A549 (cell line): ENCODE measurements at regions not wholly inside any gene's neighbourhood (a gene's known extent, or its start where the extent isn't known, plus 50 kb on each side); places are given as distances from the start of the nearest gene placed in this dataset.

Source experiments
- ATAC-seq, 2 experiments: fragments of 200-7000 bp in 1 of 2; fragments of >200 bp in 1 of 2; cut with Nextera tagmentation in 1 of 2; cut with Tn5 transposase in 1 of 2; 3 replicates each; pipeline versions ENCODE4 v1.8.0 to v1.9.1; 2018 to 2020; ENCODE audit warnings: mild to moderate bottlenecking in 1 of 2, moderate library complexity in 1 of 2
- CTCF ChIA-PET: fragments of 300-600 bp; sonication (Branson Sonifier 250); formaldehyde crosslinking; extraction: SDS; loops from one replicate; lab custom pipeline; 2021; ENCODE audit warnings: antibody characterized with exemption, inconsistent platforms; lab: Yijun Ruan, JAX
- POLR2A ChIA-PET: fragments of 350-600 bp; formaldehyde crosslinking; extraction: SDS; loops from one replicate; lab custom pipeline; 2021; ENCODE audit warnings: antibody characterized with exemption, inconsistent platforms; lab: Yijun Ruan, JAX
- DNase-seq, 2 experiments: peaks; one replicate each; pipeline versions ENCODE4 v3.0.0 to v3.0.0-alpha.2; 2011 to 2016; ENCODE audit warnings: low read depth in 1 of 2, low spot score in 1 of 2
- FAIRE-seq: peaks from 2 replicates; lab custom pipeline; 2011; peaks lifted over from hg19 to GRCh38; lab: Jason Lieb, UNC
- H3K27ac ChIP-seq, 2 experiments: fragments of >200 bp; sonication (Bioruptor Twin); formaldehyde crosslinking; 3 replicates each; pipeline ENCODE4 v1.5.1; 2016 to 2017
- H3K4me1 ChIP-seq: fragments of >200 bp; sonication (Bioruptor Twin); formaldehyde crosslinking; 3 replicates; pipeline ENCODE4 v1.6.1; 2016
- H3K4me2 ChIP-seq: fragments of >200 bp; sonication (Bioruptor Twin); formaldehyde crosslinking; 3 replicates; pipeline ENCODE4 v1.6.1; 2016
- H3K4me3 ChIP-seq: fragments of >200 bp; sonication (Bioruptor Twin); formaldehyde crosslinking; 3 replicates; pipeline ENCODE4 v1.5.1; 2016
- H3K9me3 ChIP-seq: fragments of >200 bp; sonication (Bioruptor Twin); formaldehyde crosslinking; 3 replicates; pipeline ENCODE4 v1.6.1; 2016
- CEBPB ChIP-seq, 2 experiments: fragments of >200 bp in 1 of 2; sonication (Bioruptor Twin) in 1 of 2; formaldehyde crosslinking in 1 of 2; IDR thresholded peaks; 2 replicates each; pipeline ENCODE4 v1.6.1; 2012 to 2016
- CHD4 ChIP-seq: fragments of 200-600 bp; sonication (generic); IDR thresholded peaks from 2 replicates; pipeline ENCODE4 v1.6.1; 2016; ENCODE audit warnings: antibody characterized with exemption, mild to moderate bottlenecking, borderline replicate concordance
- EP300 ChIP-seq, 2 experiments: fragments of >200 bp; sonication (Bioruptor Twin); formaldehyde crosslinking; IDR thresholded peaks; 2 replicates in 1 of 2; 3 replicates in 1 of 2; pipeline ENCODE4 v1.6.1; 2016 to 2017
- FOSB ChIP-seq: fragments of 250-450 bp; sonication (Bioruptor Pico); IDR thresholded peaks from 2 replicates; pipeline ENCODE4 v1.5.0; 2020; ENCODE audit warnings: mild to moderate bottlenecking, moderate library complexity
- FOSL2 ChIP-seq, 2 experiments: fragments of 450-650 bp in 1 of 2; fragments of >200 bp in 1 of 2; sonication (Bioruptor Twin) in 1 of 2; formaldehyde crosslinking; IDR thresholded peaks; 2 replicates each; pipeline versions ENCODE4 v1.5.0 to v1.6.1; 2016 to 2020; ENCODE audit warnings: mild to moderate bottlenecking in 1 of 2, moderate library complexity in 1 of 2
- FOXS1 ChIP-seq: fragments of 250-450 bp; sonication (Bioruptor Pico); IDR thresholded peaks from 2 replicates; pipeline ENCODE4 v1.5.0; 2020; ENCODE audit warnings: mild to moderate bottlenecking, moderate library complexity
- GATA3 ChIP-seq: IDR thresholded peaks from 2 replicates; pipeline ENCODE4 v1.6.1; 2012; ENCODE audit warnings: borderline replicate concordance
- JUN ChIP-seq, 2 experiments: fragments of >200 bp; sonication (Bioruptor Twin); formaldehyde crosslinking; IDR thresholded peaks; 2 replicates in 1 of 2; 3 replicates in 1 of 2; pipeline ENCODE4 v1.6.1; 2016 to 2017
- JUNB ChIP-seq: fragments of >200 bp; sonication (Bioruptor Twin); formaldehyde crosslinking; IDR thresholded peaks from 2 replicates; pipeline ENCODE4 v1.6.1; 2016
- MYC ChIP-seq: IDR thresholded peaks from 2 replicates; pipeline ENCODE4 v1.6.1; 2012; ENCODE audit warnings: mild to moderate bottlenecking, inconsistent platforms, low read length, improper control_type of control experiment, borderline replicate concordance
- POLR2AphosphoS2 ChIP-seq: conservative IDR thresholded peaks from 2 replicates; pipeline ENCODE4 v1.6.1; 2012; ENCODE audit warnings: low read length, improper control_type of control experiment, inconsistent platforms
- RARB ChIP-seq: fragments of 250-450 bp; sonication (Bioruptor Pico); IDR thresholded peaks from 2 replicates; pipeline ENCODE4 v1.8.0; 2021; ENCODE audit warnings: mild to moderate bottlenecking, moderate library complexity
- TP53 ChIP-seq: fragments of 250-450 bp; sonication (Bioruptor Pico); IDR thresholded peaks from 2 replicates; pipeline ENCODE4 v1.5.0; 2021; ENCODE audit warnings: mild to moderate bottlenecking, moderate library complexity
- ZFP36 ChIP-seq: fragments of 450-650 bp; IDR thresholded peaks from 2 replicates; pipeline ENCODE4 v1.6.1; 2014; ENCODE audit warnings: borderline replicate concordance; ENCODE audit not compliant: partially characterized antibody
- ZSCAN20 ChIP-seq: fragments of 250-450 bp; sonication (Bioruptor Pico); IDR thresholded peaks from 2 replicates; pipeline ENCODE4 v1.8.0; 2022; ENCODE audit warnings: mild to moderate bottlenecking, moderate library complexity
- WGBS: methylation state at CpG from one replicate; pipeline ENCODE4 v1.1.6; 2017; ENCODE audit errors: missing lambda C conversion rate; 5-methylcytosine and 5-hydroxymethylcytosine counted together
- TF ChIP-seq, protein P1 (sequence below): fragments of >200 bp; sonication (Bioruptor Twin); formaldehyde crosslinking; IDR thresholded peaks from 3 replicates; pipeline ENCODE4 v1.6.1; 2016
- TF ChIP-seq, protein P2 (sequence below): IDR thresholded peaks from 2 replicates; pipeline ENCODE4 v1.6.1; 2012

DNA sequence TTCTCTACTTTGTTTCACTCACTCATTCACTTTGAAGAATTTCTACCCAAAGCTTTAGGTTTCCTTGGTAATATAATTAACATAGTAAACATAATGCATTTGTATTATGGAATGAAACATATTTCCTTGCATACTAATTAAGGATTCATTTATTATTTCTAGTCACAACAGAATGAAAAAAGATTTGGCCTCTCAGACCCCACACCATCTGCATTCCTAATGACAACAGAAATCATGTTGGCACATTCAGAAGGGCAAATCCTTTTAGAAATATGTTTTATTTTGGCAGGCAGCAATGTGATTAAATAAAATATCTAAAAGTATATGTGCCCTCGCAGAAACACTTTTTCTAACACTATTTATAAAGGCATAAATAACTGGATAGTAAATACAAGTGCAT lies 163.4 kb downstream of the HTR1B start:
- H3K9me3 ChIP-seq: 0 out of 3 replicates have a peak, but pooled peaks cover 3% of the 10 kb centered on the region
- FAIRE-seq: no peak
- no peak overlapping the region for H3K4me3 ChIP-seq
- no peak overlapping the region for H3K4me2 ChIP-seq
- POLR2A ChIA-PET: no interaction called here
- peaks cover 10% of the 10 kb centered on the region for H3K4me1 ChIP-seq
- no peak overlapping the region for H3K27ac ChIP-seq
- ATAC-seq: no peak
- CTCF ChIA-PET: no interaction called here
- TF ChIP-seq MYC (no peak), JUNB (no peak)
- WGBS: 43% methylated on average over 1 of the region's 1 CpG
- DNase-seq: no peak

DNA sequence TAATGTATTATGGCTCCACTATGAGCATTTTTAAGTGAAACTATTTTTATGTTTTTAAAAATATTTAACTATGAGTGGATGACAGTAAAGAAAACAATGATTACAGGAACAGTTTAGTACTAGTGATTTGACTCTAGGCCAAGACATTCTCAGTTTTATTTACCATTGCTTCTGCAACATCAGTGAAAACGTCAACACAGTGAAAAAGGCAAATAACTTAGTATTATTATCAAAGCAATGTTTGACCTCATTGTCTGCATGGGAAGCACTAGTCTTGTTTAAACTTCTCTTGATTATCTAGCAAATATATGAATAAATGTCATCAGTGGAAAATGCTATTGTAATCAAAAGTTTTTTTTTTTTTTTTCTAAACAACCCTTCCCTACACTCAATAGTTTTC lies 165.0 kb downstream of the HTR1B start:
- ATAC-seq (peak; percentile 47 to 75; a peak in 4 of 6 replicates), DNase-seq (peak in 1 of 2 experiments; percentile 80), FAIRE-seq (no peak)
- Histone ChIP-seq H3K27ac (peak overlapping the region in 1 of 2 experiments; percentile 31; a peak in 1 of 6 replicates), H3K4me3 (no peak overlapping the region), H3K4me1 (peaks cover 22% of the 10 kb centered on the region), H3K9me3 (0 out of 3 replicates have a peak, but pooled peaks cover 3% of the 10 kb centered on the region), H3K4me2 (peak overlapping the region; percentile 30)
- WGBS: 2% methylated on average over 1 of the region's 1 CpG
- ChIA-PET POLR2A (interaction anchor here (0.7 kb wide), 1 partner anchor 1071 kb away, joined by 5 read pairs; no protein-coding TSS in a partner anchor), CTCF (no interaction called here)
- TF ChIP-seq EP300 (IDR thresholded peaks at IDR 0.05): peak; percentile 59 to 60; a peak in 3 of 5 replicates
- peak; percentile 96 for TF ChIP-seq GATA3
- peak; percentile 46 to 80 for TF ChIP-seq CEBPB (IDR thresholded peaks at IDR 0.05)
- TF ChIP-seq, protein P1, sequence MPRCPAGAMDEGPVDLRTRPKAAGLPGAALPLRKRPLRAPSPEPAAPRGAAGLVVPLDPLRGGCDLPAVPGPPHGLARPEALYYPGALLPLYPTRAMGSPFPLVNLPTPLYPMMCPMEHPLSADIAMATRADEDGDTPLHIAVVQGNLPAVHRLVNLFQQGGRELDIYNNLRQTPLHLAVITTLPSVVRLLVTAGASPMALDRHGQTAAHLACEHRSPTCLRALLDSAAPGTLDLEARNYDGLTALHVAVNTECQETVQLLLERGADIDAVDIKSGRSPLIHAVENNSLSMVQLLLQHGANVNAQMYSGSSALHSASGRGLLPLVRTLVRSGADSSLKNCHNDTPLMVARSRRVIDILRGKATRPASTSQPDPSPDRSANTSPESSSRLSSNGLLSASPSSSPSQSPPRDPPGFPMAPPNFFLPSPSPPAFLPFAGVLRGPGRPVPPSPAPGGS: peak; percentile 67; the same call in 1 of the 3 replicates
- peak in 1 of 2 experiments; percentile 52; a peak in 1 of 5 replicates for TF ChIP-seq JUN (IDR thresholded peaks at IDR 0.05)
- TF ChIP-seq RARB (CRISPR knock-in tag): no peak
- TF ChIP-seq ZFP36: peak; percentile 20
- TF ChIP-seq FOXS1: no peak
- TF ChIP-seq, protein P2, sequence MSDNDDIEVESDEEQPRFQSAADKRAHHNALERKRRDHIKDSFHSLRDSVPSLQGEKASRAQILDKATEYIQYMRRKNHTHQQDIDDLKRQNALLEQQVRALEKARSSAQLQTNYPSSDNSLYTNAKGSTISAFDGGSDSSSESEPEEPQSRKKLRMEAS: 0 out of 2 replicates have a peak, but pooled peaks have one; percentile 24
- TF ChIP-seq JUNB: peak; percentile 76
- no peak for TF ChIP-seq FOSL2 (IDR thresholded peaks at IDR 0.05)
- peak; percentile 69 for TF ChIP-seq FOSL2 (CRISPR knock-in tag; IDR thresholded peaks at IDR 0.05)
- no peak for TF ChIP-seq TP53
- no peak for TF ChIP-seq ZSCAN20 (CRISPR knock-in tag)
- no peak for TF ChIP-seq FOSB (CRISPR knock-in tag)

DNA sequence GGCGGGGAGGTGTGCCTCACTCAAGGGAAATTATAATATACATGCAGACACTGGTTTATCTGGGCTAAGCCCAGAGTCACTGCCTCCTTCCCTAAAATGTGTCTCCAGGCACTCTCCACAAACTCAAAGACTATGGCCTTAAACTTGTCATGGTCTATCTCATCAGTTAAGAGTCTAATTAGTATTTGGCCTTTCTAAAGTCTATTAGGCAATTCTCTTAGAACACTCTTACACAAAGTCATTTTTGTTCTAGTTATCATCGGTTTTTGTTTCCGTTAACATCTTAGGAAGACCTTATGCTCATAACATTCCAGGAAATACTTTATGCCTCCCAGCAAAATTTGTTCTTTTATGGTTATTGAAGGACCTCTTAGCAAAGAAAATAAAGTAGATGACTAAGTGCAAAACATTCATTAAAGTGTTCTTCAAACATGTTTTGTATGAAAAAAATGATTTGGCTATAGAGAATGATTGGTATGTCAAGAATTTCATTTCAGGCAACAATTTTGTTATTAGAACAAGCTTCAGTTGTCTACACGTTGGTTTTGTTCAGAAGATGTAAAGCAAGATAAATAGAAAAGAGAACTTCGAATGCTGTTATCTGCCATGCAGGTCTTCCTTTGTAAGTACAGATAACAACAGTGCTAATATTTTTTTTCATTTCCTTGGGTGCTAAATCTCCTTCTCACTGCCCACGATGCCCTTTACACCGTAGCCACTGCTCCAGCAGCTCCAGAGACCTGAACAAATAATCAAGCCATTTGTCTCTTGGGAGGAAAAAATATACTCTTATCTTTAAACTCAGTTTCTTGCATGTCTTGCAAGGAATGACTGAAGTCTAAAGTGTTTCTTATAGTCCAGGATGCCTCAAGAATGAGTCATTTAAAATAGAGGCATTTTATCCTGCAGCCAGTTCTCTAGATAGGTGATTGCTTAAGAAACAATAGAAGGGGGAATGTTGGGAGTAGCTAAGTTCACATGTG lies 170.4 kb downstream of the HTR1B start:
- DNase-seq (peak; percentile 8 to 77), FAIRE-seq (no peak), ATAC-seq (peak; percentile 92 to 93)
- Histone ChIP-seq H3K9me3 (0 out of 3 replicates have a peak, but pooled peaks cover 3% of the 10 kb centered on the region), H3K4me2 (peak overlapping the region; percentile 81), H3K4me1 (peaks cover 25% of the 10 kb centered on the region), H3K4me3 (no peak overlapping the region), H3K27ac (peak overlapping the region; percentile 76 to 78)
- ChIA-PET POLR2A (no interaction called here), CTCF (no interaction called here)
- WGBS: 4% methylated on average over 7 of the region's 7 CpGs
- TF ChIP-seq, protein P2: no peak
- TF ChIP-seq CEBPB (IDR thresholded peaks at IDR 0.05) (peak; percentile 54 to 86; a peak in 3 of 4 replicates), JUN (IDR thresholded peaks at IDR 0.05) (0 out of 5 replicates have a peak, but pooled peaks of 1 of the 2 experiments have one; percentile 58), JUNB (peak; percentile 80), POLR2AphosphoS2 (no peak), CHD4 (no peak), FOSL2 (IDR thresholded peaks at IDR 0.05) (peak; percentile 51; the same call in 1 of the 2 replicates), FOSL2 (CRISPR knock-in tag; IDR thresholded peaks at IDR 0.05) (peak; percentile 71), GATA3 (peak; percentile 78; the same call in 1 of the 2 replicates), EP300 (IDR thresholded peaks at IDR 0.05) (peak in 1 of 2 experiments; percentile 14; a peak in 1 of 5 replicates)
- TF ChIP-seq, protein P1: 0 out of 3 replicates have a peak, but pooled peaks have one; percentile 41
